NB4 (cell line): ENCODE measurements at regions not wholly inside any gene's neighbourhood (a gene's known extent, or its start where the extent isn't known, plus 50 kb on each side); places are given as distances from the start of the nearest gene placed in this dataset.

Source experiments
- CTCF ChIP-seq: IDR thresholded peaks from one replicate; pipeline ENCODE4 v1.5.1; 2012; ENCODE audit warnings: low read depth, low read length
- MYC ChIP-seq: IDR thresholded peaks from 2 replicates; pipeline ENCODE4 v1.6.1; 2011; ENCODE audit warnings: low read depth, low read length

GRCh38 chr4:156015781-156016180 is 62.1 kb upstream of the CTSO start:
- no peak for TF ChIP-seq CTCF
- TF ChIP-seq MYC: no peak
